ENCODE measurements at regions not wholly inside any gene's neighbourhood (a gene's known extent, or its start where the extent isn't known, plus 50 kb on each side); places are given as distances from the start of the nearest gene placed in this dataset.

- H3K27me3 ChIP-seq (ENCODE audit: control insufficient read depth in 2 of 2, insufficient read depth in 2 of 2, low read length in 2 of 2) = no peaks in the 10 kb centered on the region
- no peak overlapping the region for H3K4me3 ChIP-seq (ENCODE audit: low read length in 2 of 2)
- H3K4me1 ChIP-seq (ENCODE audit: control insufficient read depth in 2 of 2, insufficient read depth in 2 of 2, low read length in 2 of 2) = no peaks in the 10 kb centered on the region
- no peaks in the 10 kb centered on the region for H3K9me3 ChIP-seq (ENCODE audit: control insufficient read depth in 2 of 2, low read length in 2 of 2)
- no peak overlapping the region for H3K9ac ChIP-seq (ENCODE audit: low read depth in 1 of 2, low read length in 2 of 2)
- no peak overlapping the region for H3K27ac ChIP-seq (ENCODE audit: low read depth in 2 of 2, low read length in 2 of 2)
- H3K36me3 ChIP-seq (ENCODE audit: control insufficient read depth in 2 of 2, insufficient read depth in 2 of 2, low read length in 2 of 2) = peaks cover 0 to 12% of the 10 kb centered on the region in 2 donors
Measured at GRCh38 chr3:11698326-11699082, 54.8 kb upstream of the VGLL4 start.

GRCh38 chr3:11697701-11698100 is 54.0 kb upstream of the VGLL4 start:
- H3K4me1 ChIP-seq (ENCODE audit: control insufficient read depth in 2 of 2, insufficient read depth in 2 of 2, low read length in 2 of 2) = no peaks in the 10 kb centered on the region
- no peaks in the 10 kb centered on the region for H3K27me3 ChIP-seq (ENCODE audit: control insufficient read depth in 2 of 2, insufficient read depth in 2 of 2, low read length in 2 of 2)
- H3K9ac ChIP-seq (ENCODE audit: low read depth in 1 of 2, low read length in 2 of 2) = no peak overlapping the region
- H3K36me3 ChIP-seq (ENCODE audit: control insufficient read depth in 2 of 2, insufficient read depth in 2 of 2, low read length in 2 of 2) = peaks cover 0 to 12% of the 10 kb centered on the region in 2 donors
- H3K9me3 ChIP-seq (ENCODE audit: control insufficient read depth in 2 of 2, low read length in 2 of 2) = no peaks in the 10 kb centered on the region
- H3K4me3 ChIP-seq (ENCODE audit: low read length in 2 of 2) = no peak overlapping the region
- H3K27ac ChIP-seq (ENCODE audit: low read depth in 2 of 2, low read length in 2 of 2) = no peak overlapping the region

- Histone ChIP-seq H3K27me3 (ENCODE audit: control insufficient read depth in 2 of 2, insufficient read depth in 2 of 2, low read length in 2 of 2) (no peaks in the 10 kb centered on the region), H3K36me3 (ENCODE audit: control insufficient read depth in 2 of 2, insufficient read depth in 2 of 2, low read length in 2 of 2) (peaks cover 0 to 7% of the 10 kb centered on the region in 2 donors), H3K4me1 (ENCODE audit: control insufficient read depth in 2 of 2, insufficient read depth in 2 of 2, low read length in 2 of 2) (no peaks in the 10 kb centered on the region), H3K9me3 (ENCODE audit: control insufficient read depth in 2 of 2, low read length in 2 of 2) (no peaks in the 10 kb centered on the region), H3K9ac (ENCODE audit: low read depth in 1 of 2, low read length in 2 of 2) (no peak overlapping the region), H3K4me3 (ENCODE audit: low read length in 2 of 2) (no peak overlapping the region), H3K27ac (ENCODE audit: low read depth in 2 of 2, low read length in 2 of 2) (no peak overlapping the region)
Measured at GRCh38 chr3:11696054-11696453, 52.3 kb upstream of the VGLL4 start.
